T-helper 1 cell treated with Interleukin-12 subunit alpha and Interleukin-12 subunit beta and Interleukin-4 antibody, amounts not matched to agents 30 μg/mL and 1 μg/mL, for 36 hours (primary cell): ENCODE measurements at regions not wholly inside any gene's neighbourhood (a gene's known extent, or its start where the extent isn't known, plus 50 kb on each side); places are given as distances from the start of the nearest gene placed in this dataset.

Experiments
- H3K27ac Mint-ChIP-seq: one replicate; pipeline ENCODE4 v1.8.0; 2021; ENCODE audit warnings: mild to moderate bottlenecking, mixed read lengths
- H3K27me3 Mint-ChIP-seq: one replicate; pipeline ENCODE4 v1.8.0; 2021; ENCODE audit warnings: low read depth, mixed read lengths
- H3K36me3 Mint-ChIP-seq: one replicate; pipeline ENCODE4 v1.8.0; 2021; ENCODE audit warnings: low read depth, mixed read lengths
- H3K4me1 Mint-ChIP-seq: one replicate; pipeline ENCODE4 v1.8.0; 2021; ENCODE audit warnings: low read depth, mixed read lengths
- H3K4me3 Mint-ChIP-seq: one replicate; pipeline ENCODE4 v1.8.0; 2021; ENCODE audit warnings: mild to moderate bottlenecking, moderate library complexity, mixed read lengths
- H3K9me3 Mint-ChIP-seq: one replicate; pipeline ENCODE4 v1.8.0; 2021; ENCODE audit warnings: mixed read lengths

GRCh38 chr22:46035742-46036557 is 59.0 kb upstream of the WNT7B start:
- Mint-ChIP-seq H3K4me3 (peak overlapping the region; percentile 84), H3K27ac (peak overlapping the region; percentile 93), H3K27me3 (no peaks in the 10 kb centered on the region), H3K4me1 (peaks cover 17% of the 10 kb centered on the region), H3K36me3 (no peaks in the 10 kb centered on the region), H3K9me3 (no peaks in the 10 kb centered on the region)

GRCh38 chr22:46036558-46037408 is 59.8 kb upstream of the WNT7B start:
- peaks cover 17% of the 10 kb centered on the region for H3K4me1 Mint-ChIP-seq
- H3K27ac Mint-ChIP-seq = peak overlapping the region; percentile 85
- peak overlapping the region; percentile 74 for H3K4me3 Mint-ChIP-seq
- H3K9me3 Mint-ChIP-seq = no peaks in the 10 kb centered on the region
- no peaks in the 10 kb centered on the region for H3K27me3 Mint-ChIP-seq
- no peaks in the 10 kb centered on the region for H3K36me3 Mint-ChIP-seq

- Mint-ChIP-seq H3K4me3 (no peak overlapping the region), H3K27ac (no peak overlapping the region), H3K27me3 (no peaks in the 10 kb centered on the region)
These were observed 61.2 kb upstream of the WNT7B start for GRCh38 chr22:46038174-46038487.

GRCh38 chr22:46038516-46039430 is 61.8 kb upstream of the WNT7B start:
- Mint-ChIP-seq H3K36me3 (no peaks in the 10 kb centered on the region), H3K27ac (no peak overlapping the region)

More at GRCh38 chr22:46038174-46038487, 61.2 kb upstream of the WNT7B start:
- H3K9me3 Mint-ChIP-seq = no peaks in the 10 kb centered on the region
- H3K36me3 Mint-ChIP-seq = no peaks in the 10 kb centered on the region
- peaks cover 20% of the 10 kb centered on the region for H3K4me1 Mint-ChIP-seq

GRCh38 chr22:46039535-46039934 is 62.6 kb upstream of the WNT7B start:
- Mint-ChIP-seq H3K27me3 (no peaks in the 10 kb centered on the region), H3K36me3 (no peaks in the 10 kb centered on the region), H3K4me1 (peaks cover 26% of the 10 kb centered on the region), H3K27ac (no peak overlapping the region), H3K4me3 (no peak overlapping the region), H3K9me3 (no peaks in the 10 kb centered on the region)

More at GRCh38 chr22:46038516-46039430, 61.8 kb upstream of the WNT7B start:
- no peaks in the 10 kb centered on the region for H3K9me3 Mint-ChIP-seq
- no peak overlapping the region for H3K4me3 Mint-ChIP-seq
- peaks cover 21% of the 10 kb centered on the region for H3K4me1 Mint-ChIP-seq
- H3K27me3 Mint-ChIP-seq = no peaks in the 10 kb centered on the region

GRCh38 chr22:46040471-46041465 is 63.8 kb upstream of the WNT7B start:
- Mint-ChIP-seq H3K27me3 (peaks cover 2% of the 10 kb centered on the region), H3K4me1 (peaks cover 20% of the 10 kb centered on the region), H3K9me3 (no peaks in the 10 kb centered on the region), H3K27ac (no peak overlapping the region), H3K4me3 (no peak overlapping the region), H3K36me3 (no peaks in the 10 kb centered on the region)

- Mint-ChIP-seq H3K27ac (no peak overlapping the region), H3K27me3 (peaks cover 8% of the 10 kb centered on the region), H3K36me3 (no peaks in the 10 kb centered on the region), H3K4me1 (peaks cover 16% of the 10 kb centered on the region), H3K4me3 (no peak overlapping the region), H3K9me3 (no peaks in the 10 kb centered on the region)
These were observed 64.7 kb upstream of the WNT7B start for GRCh38 chr22:46041642-46042041.

- no peak overlapping the region for H3K27ac Mint-ChIP-seq
- H3K4me3 Mint-ChIP-seq = no peak overlapping the region
- no peaks in the 10 kb centered on the region for H3K36me3 Mint-ChIP-seq
- H3K9me3 Mint-ChIP-seq = no peaks in the 10 kb centered on the region
- peaks cover 8% of the 10 kb centered on the region for H3K27me3 Mint-ChIP-seq
- H3K4me1 Mint-ChIP-seq = peaks cover 12% of the 10 kb centered on the region
These were observed 65.8 kb upstream of the WNT7B start for GRCh38 chr22:46042786-46043185.

- Mint-ChIP-seq H3K36me3 (no peaks in the 10 kb centered on the region), H3K9me3 (no peaks in the 10 kb centered on the region), H3K4me1 (peaks cover 12% of the 10 kb centered on the region), H3K4me3 (peak overlapping the region; percentile 76), H3K27me3 (peaks cover 8% of the 10 kb centered on the region), H3K27ac (no peak overlapping the region)
These were observed 66.4 kb upstream of the WNT7B start for GRCh38 chr22:46043339-46043738.

- H3K27me3 Mint-ChIP-seq = peaks cover 8% of the 10 kb centered on the region
- no peaks in the 10 kb centered on the region for H3K36me3 Mint-ChIP-seq
These were observed 67.1 kb upstream of the WNT7B start for GRCh38 chr22:46043816-46044620.

GRCh38 chr22:46044621-46045458 is 67.9 kb upstream of the WNT7B start:
- Mint-ChIP-seq H3K9me3 (no peaks in the 10 kb centered on the region), H3K4me1 (peaks cover 10% of the 10 kb centered on the region), H3K4me3 (peak overlapping the region; percentile 76), H3K36me3 (no peaks in the 10 kb centered on the region), H3K27ac (peak overlapping the region; percentile 69), H3K27me3 (peaks cover 8% of the 10 kb centered on the region)

More at GRCh38 chr22:46043816-46044620, 67.1 kb upstream of the WNT7B start:
- peaks cover 12% of the 10 kb centered on the region for H3K4me1 Mint-ChIP-seq
- peak overlapping the region; percentile 76 for H3K4me3 Mint-ChIP-seq
- H3K9me3 Mint-ChIP-seq = no peaks in the 10 kb centered on the region
- peak overlapping the region; percentile 69 for H3K27ac Mint-ChIP-seq
